ENCODE measurements at regions not wholly inside any gene's neighbourhood (a gene's known extent, or its start where the extent isn't known, plus 50 kb on each side); places are given as distances from the start of the nearest gene placed in this dataset.

GRCh38 chr16:82229800-82230619, 60.0 kb upstream of the MPHOSPH6 start:
- TF ChIP-seq CTCF (IDR thresholded peaks at IDR 0.05 in 2 of 3, conservative IDR thresholded peaks at IDR 0.05 in 1 of 3; ENCODE audit: control insufficient read depth in 2 of 3, extremely low read depth in 1 of 3, insufficient read depth in 1 of 3, low read depth in 3 of 3, low read length in 3 of 3) = peak; percentile 84 to 93 (median 85)
- no peak for TF ChIP-seq STAT3 (IDR thresholded peaks at IDR 0.05; ENCODE audit: low read depth, low read length)
- TF ChIP-seq IRF5 (IDR thresholded peaks at IDR 0.05; ENCODE audit: borderline replicate concordance) = no peak
- TF ChIP-seq RAD21 (IDR thresholded peaks at IDR 0.05; ENCODE audit: insufficient read depth, low read depth, low read length) = peak; percentile 72
- TF ChIP-seq PML (IDR thresholded peaks at IDR 0.05; ENCODE audit: low read length) = no peak
- TF ChIP-seq EZH2 (IDR thresholded peaks at IDR 0.05; ENCODE audit: borderline replicate concordance, control insufficient read depth, low read depth, low read length) = no peak
- TF ChIP-seq SMC3 (IDR thresholded peaks at IDR 0.05; ENCODE audit: borderline replicate concordance, low read length) = peak; percentile 74
- no peak for TF ChIP-seq MLLT1 (IDR thresholded peaks at IDR 0.05)
- POLR2A ChIA-PET = no interaction called here
- in situ Hi-C loops (cut with MboI) = no loop called here

More at GRCh38 chr16:82229800-82230619, 60.0 kb upstream of the MPHOSPH6 start:
- ChIA-PET SMC1A (ENCODE audit: uncharacterized antibody, unreplicated experiment) (interaction anchor here (0.7 to 1.5 kb wide), 6 partner anchors 18 to 864 kb away, joined by 3 to 4 read pairs (median 3); no protein-coding TSS in a partner anchor), RAD21 (ENCODE audit: unreplicated experiment) (interaction anchor here (0.8 to 1.0 kb wide), 4 partner anchors 10 to 198 kb away, joined by 3 to 5 read pairs (median 4); partner anchors contain the start of gene MPHOSPH6), CTCF (interaction anchor here (0.6 to 2.0 kb wide), 23 partner anchors 10 to 865 kb away, joined by 3 to 11 read pairs (median 3); partner anchors contain the start of gene MPHOSPH6)
- peak; percentile 75 for ATAC-seq
- H3K36me3 ChIP-seq (ENCODE audit: control insufficient read depth in 2 of 2, insufficient read depth in 2 of 2, low read length in 1 of 2) = no peaks in the 10 kb centered on the region
- no peaks in the 10 kb centered on the region for H3K9me3 ChIP-seq (replicated peaks; ENCODE audit: control insufficient read depth, insufficient read depth, low read length)
- FAIRE-seq = peak; percentile 87
- peaks cover 0 to 3% of the 10 kb centered on the region in 2 experiments; a peak in 2 of 4 replicates for H3K27me3 ChIP-seq (replicated peaks in 1 of 2; ENCODE audit: control insufficient read depth in 2 of 2, insufficient read depth in 2 of 2, low read length in 1 of 2)
- H3K27ac ChIP-seq (ENCODE audit: control insufficient read depth, insufficient read depth) = no peak overlapping the region
- no peak overlapping the region for H3K4me2 ChIP-seq (ENCODE audit: control insufficient read depth, insufficient read depth)
- WGBS (ENCODE audit: insufficient coverage, insufficient replicate concordance, low lambda C conversion rate, missing lambda C conversion rate) = 35% methylated on average over 6 of the region's 6 CpGs
- intact Hi-C loops (cut with micrococcal nuclease; ENCODE audit: unreplicated experiment) = loop anchor here (1.0 to 10.0 kb wide), 4 partner anchors 199 to 865 kb away; no protein-coding TSS in a partner anchor
- H3K9ac ChIP-seq (ENCODE audit: control insufficient read depth, insufficient read depth, low read length) = no peak overlapping the region
- no peaks in the 10 kb centered on the region for H3K4me1 ChIP-seq (ENCODE audit: control insufficient read depth, insufficient read depth, low read length)
- H3K79me2 ChIP-seq (ENCODE audit: control insufficient read depth, insufficient read depth, low read length) = no peaks in the 10 kb centered on the region
- H3K4me3 ChIP-seq = no peak overlapping the region
- no peak overlapping the region for H2AFZ ChIP-seq (ENCODE audit: control insufficient read depth, low read depth, low read length)
- peak; percentile 3 for DNase-seq (ENCODE audit: low read depth, low spot score)
- no peaks in the 10 kb centered on the region for H4K20me1 ChIP-seq (ENCODE audit: control insufficient read depth, insufficient read depth)
- no TSS peak for BruUV-seq (replicated peaks)

Measured in GM12878 (cell line).